ENCODE measurements at regions not wholly inside any gene's neighbourhood (a gene's known extent, or its start where the extent isn't known, plus 50 kb on each side); places are given as distances from the start of the nearest gene placed in this dataset.

GRCh38 chr4:127559981-127560380 is 72.8 kb upstream of the INTU start:
- TF ChIP-seq CTCF (IDR thresholded peaks at IDR 0.05) = no peak
- intact Hi-C loops (cut with DNase I) = no loop called here
- WGBS, 3 donors = 68 to 86% (median 81%) methylated on average over 7 of the region's 7 CpGs
- Histone ChIP-seq H3K4me1 (no peaks in the 10 kb centered on the region), H3K27me3 (ENCODE audit: insufficient read depth in 3 of 3, low read length in 2 of 3) (no peaks in the 10 kb centered on the region), H3K9me3 (no peaks in the 10 kb centered on the region), H3K4me3 (no peak overlapping the region), H3K36me3 (ENCODE audit: insufficient read depth in 1 of 2, low read depth in 1 of 2) (no peaks in the 10 kb centered on the region), H3K27ac (no peak overlapping the region)
- ATAC-seq (no peak), DNase-seq (no peak)

GRCh38 chr4:127560755-127561154 is 72.0 kb upstream of the INTU start:
- Histone ChIP-seq H3K4me1 (no peaks in the 10 kb centered on the region), H3K4me3 (no peak overlapping the region), H3K27me3 (ENCODE audit: insufficient read depth in 3 of 3, low read length in 2 of 3) (no peaks in the 10 kb centered on the region), H3K36me3 (ENCODE audit: insufficient read depth in 1 of 2, low read depth in 1 of 2) (no peaks in the 10 kb centered on the region), H3K9me3 (no peaks in the 10 kb centered on the region), H3K27ac (no peak overlapping the region)
- 89 to 96% (median 90%) methylated on average over 3 of the region's 3 CpGs for WGBS, 3 donors
- TF ChIP-seq CTCF (IDR thresholded peaks at IDR 0.05) = no peak
- intact Hi-C loops (cut with DNase I) = no loop called here
- DNase-seq (no peak), ATAC-seq (no peak)

GRCh38 chr4:127574643-127575042 is 58.1 kb upstream of the INTU start:
- no peaks in the 10 kb centered on the region for H3K9me3 ChIP-seq

DNA sequence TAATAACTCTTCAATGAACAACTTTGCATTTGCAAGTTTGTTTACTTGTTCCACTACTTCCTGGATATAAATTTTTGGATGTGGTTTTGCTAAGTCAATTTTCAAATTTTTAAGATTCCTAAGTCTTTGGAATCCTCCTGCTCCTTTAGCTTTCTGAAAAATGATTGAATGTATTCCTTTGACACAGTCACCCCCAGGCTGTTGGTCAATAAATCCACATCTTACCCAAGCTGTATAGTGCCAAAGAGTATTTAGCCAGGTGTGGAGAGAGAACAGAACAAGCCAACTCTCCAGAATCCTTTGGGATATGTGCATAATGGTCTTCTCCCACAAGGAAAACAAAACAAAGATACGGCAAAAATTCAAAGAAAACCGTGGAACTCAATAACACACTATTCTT is 56.9 kb upstream of the INTU start:
- H3K4me3 ChIP-seq = no peak overlapping the region
- no peak overlapping the region for H3K27ac ChIP-seq
- DNase-seq = no peak
- H3K9me3 ChIP-seq = no peaks in the 10 kb centered on the region
- no peak for TF ChIP-seq CTCF (IDR thresholded peaks at IDR 0.05)
- H3K27me3 ChIP-seq (ENCODE audit: insufficient read depth in 3 of 3, low read length in 2 of 3) = no peaks in the 10 kb centered on the region
- 55 to 65% (median 55%) methylated on average over 2 of the region's 2 CpGs for WGBS, 3 donors
- H3K36me3 ChIP-seq (ENCODE audit: insufficient read depth in 1 of 2, low read depth in 1 of 2) = no peaks in the 10 kb centered on the region
- ATAC-seq = no peak
- intact Hi-C loops (cut with DNase I) = no loop called here
- no peaks in the 10 kb centered on the region for H3K4me1 ChIP-seq

More at GRCh38 chr4:127574643-127575042, 58.1 kb upstream of the INTU start:
- WGBS, 3 donors = 54 to 70% (median 64%) methylated on average over 2 of the region's 2 CpGs
- no peak for DNase-seq
- H3K36me3 ChIP-seq (ENCODE audit: insufficient read depth in 1 of 2, low read depth in 1 of 2) = no peaks in the 10 kb centered on the region
- no peak overlapping the region for H3K27ac ChIP-seq
- intact Hi-C loops (cut with DNase I) = no loop called here
- no peak for TF ChIP-seq CTCF (IDR thresholded peaks at IDR 0.05)
- H3K27me3 ChIP-seq (ENCODE audit: insufficient read depth in 3 of 3, low read length in 2 of 3) = no peaks in the 10 kb centered on the region
- no peak overlapping the region for H3K4me3 ChIP-seq
- ATAC-seq = no peak
- no peaks in the 10 kb centered on the region for H3K4me1 ChIP-seq

- no peak overlapping the region for H3K27ac ChIP-seq
- DNase-seq (no peak), ATAC-seq (no peak)
- WGBS, 3 donors = 76 to 80% (median 76%) methylated on average over 3 of the region's 3 CpGs
- TF ChIP-seq CTCF (IDR thresholded peaks at IDR 0.05) = no peak
- no peaks in the 10 kb centered on the region for H3K36me3 ChIP-seq (ENCODE audit: insufficient read depth in 1 of 2, low read depth in 1 of 2)
- H3K9me3 ChIP-seq = no peaks in the 10 kb centered on the region
- intact Hi-C loops (cut with DNase I) = no loop called here
- H3K27me3 ChIP-seq (ENCODE audit: insufficient read depth in 3 of 3, low read length in 2 of 3) = no peaks in the 10 kb centered on the region
- no peaks in the 10 kb centered on the region for H3K4me1 ChIP-seq
- no peak overlapping the region for H3K4me3 ChIP-seq
Observed at GRCh38 chr4:127578491-127578890, 54.3 kb upstream of the INTU start.

Data from psoas muscle (tissue), 7 donors.